GM23338 (cell line): ENCODE measurements at regions not wholly inside any gene's neighbourhood (a gene's known extent, or its start where the extent isn't known, plus 50 kb on each side); places are given as distances from the start of the nearest gene placed in this dataset.

Source experiments
- ATAC-seq: fragments of 200-7000 bp; cut with Tn5 transposase; 3 replicates; pipeline ENCODE4 v1.9.1; 2020
- DNase-seq: peaks from one replicate; pipeline ENCODE4 v3.0.0-alpha.2; 2015; ENCODE audit warnings: low spot score
- H2AFZ ChIP-seq: fragments of 200-600 bp; sonication (generic); 2 replicates; pipeline ENCODE4 v1.8.0; 2016; ENCODE audit warnings: antibody characterized with exemption, mild to moderate bottlenecking, moderate library complexity
- H3F3A ChIP-seq: fragments of 200-600 bp; sonication (generic); replicated peaks from 2 replicates; pipeline ENCODE4 v1.8.0; 2017; ENCODE audit warnings: antibody characterized with exemption, mixed run types, low read depth
- H3K27ac ChIP-seq: fragments of 200-600 bp; sonication (generic); 2 replicates; pipeline ENCODE4 v1.6.1; 2016; ENCODE audit warnings: low read depth
- H3K27me3 ChIP-seq: fragments of 200-600 bp; sonication (generic); 2 replicates; pipeline ENCODE4 v1.8.0; 2016; ENCODE audit warnings: mild to moderate bottlenecking, mixed run types, moderate library complexity; ENCODE audit not compliant: insufficient read depth
- H3K36me3 ChIP-seq: fragments of 200-600 bp; sonication (generic); 2 replicates; pipeline ENCODE4 v1.8.0; 2016; ENCODE audit warnings: mild to moderate bottlenecking; ENCODE audit not compliant: insufficient read depth
- H3K4me1 ChIP-seq: fragments of 200-600 bp; sonication (generic); 2 replicates; pipeline ENCODE4 v1.8.0; 2016; ENCODE audit warnings: mild to moderate bottlenecking, moderate library complexity; ENCODE audit not compliant: insufficient read depth
- H3K4me2 ChIP-seq: fragments of 200-600 bp; sonication (generic); 2 replicates; pipeline ENCODE4 v1.7.1; 2017; ENCODE audit warnings: mixed run types
- H3K4me3 ChIP-seq: fragments of 200-600 bp; sonication (generic); 2 replicates; pipeline ENCODE4 v1.6.1; 2016; ENCODE audit warnings: mixed run types
- H3K79me2 ChIP-seq: fragments of 200-600 bp; sonication (generic); replicated peaks from 2 replicates; pipeline ENCODE4 v1.8.0; 2017; ENCODE audit warnings: mild to moderate bottlenecking; ENCODE audit not compliant: insufficient read depth
- H3K9me2 ChIP-seq: fragments of 200-600 bp; sonication (generic); 2 replicates; pipeline ENCODE4 v1.8.0; 2017; ENCODE audit not compliant: insufficient read depth
- H4K20me1 ChIP-seq: fragments of 200-600 bp; sonication (generic); replicated peaks from 2 replicates; pipeline ENCODE4 v1.8.0; 2017; ENCODE audit warnings: mild to moderate bottlenecking; ENCODE audit not compliant: insufficient read depth
- H3K27ac Mint-ChIP-seq: 2 replicates; pipeline ENCODE4 v1.8.0; 2020; ENCODE audit warnings: inconsistent platforms, mild to moderate bottlenecking, moderate library complexity, mixed read lengths
- H3K27me3 Mint-ChIP-seq: 3 replicates; pipeline ENCODE4 v1.8.0; 2022; ENCODE audit warnings: low read depth, mild to moderate bottlenecking, moderate library complexity, mixed read lengths, inconsistent platforms; ENCODE audit not compliant: insufficient read depth, poor library complexity
- H3K36me3 Mint-ChIP-seq: 3 replicates; pipeline ENCODE4 v1.8.0; 2021; ENCODE audit warnings: low read depth, mild to moderate bottlenecking, inconsistent platforms, moderate library complexity, mixed read lengths
- H3K4me1 Mint-ChIP-seq: 3 replicates; pipeline ENCODE4 v1.8.0; 2020; ENCODE audit warnings: mild to moderate bottlenecking, inconsistent platforms, mixed read lengths
- H3K4me3 Mint-ChIP-seq: 3 replicates; pipeline ENCODE4 v1.8.0; 2021; ENCODE audit warnings: moderate library complexity, mild to moderate bottlenecking, inconsistent platforms, mixed read lengths
- H3K9me3 Mint-ChIP-seq: 3 replicates; pipeline ENCODE4 v1.8.0; 2020; ENCODE audit warnings: moderate library complexity, mild to moderate bottlenecking, inconsistent platforms, mixed read lengths
- CTCF ChIP-seq, 2 experiments: fragments of 200-600 bp in 1 of 2; sonication (generic) in 1 of 2; conservative IDR thresholded peaks; 2 replicates each; pipeline versions ENCODE4 v1.5.1 to v1.6.1; 2016 to 2017; ENCODE audit warnings: antibody characterized with exemption in 2 of 2, low read depth in 2 of 2, mild to moderate bottlenecking in 2 of 2, moderate library complexity in 1 of 2
- JUNB ChIP-seq: IDR thresholded peaks from one replicate; pipeline ENCODE4 v1.6.1; 2016; ENCODE audit warnings: antibody characterized with exemption; ENCODE audit not compliant: unreplicated experiment
- NANOG ChIP-seq: IDR thresholded peaks from 2 replicates; pipeline ENCODE4 v1.6.1; 2016; ENCODE audit warnings: antibody characterized with exemption, borderline replicate concordance
- STAT1 ChIP-seq: IDR thresholded peaks from one replicate; pipeline ENCODE4 v1.6.1; 2016; ENCODE audit warnings: antibody characterized with exemption; ENCODE audit not compliant: unreplicated experiment
- ZNF331 ChIP-seq: fragments of 250-450 bp; sonication (Bioruptor Pico); IDR thresholded peaks from 2 replicates; pipeline ENCODE4 v1.5.0; 2020; ENCODE audit warnings: low read depth, mild to moderate bottlenecking, moderate library complexity
- TF ChIP-seq, protein P1 (sequence below): fragments of 250-450 bp; sonication (Bioruptor Pico); IDR thresholded peaks from 2 replicates; pipeline ENCODE4 v1.5.0; 2020; ENCODE audit warnings: mild to moderate bottlenecking, moderate library complexity

DNA sequence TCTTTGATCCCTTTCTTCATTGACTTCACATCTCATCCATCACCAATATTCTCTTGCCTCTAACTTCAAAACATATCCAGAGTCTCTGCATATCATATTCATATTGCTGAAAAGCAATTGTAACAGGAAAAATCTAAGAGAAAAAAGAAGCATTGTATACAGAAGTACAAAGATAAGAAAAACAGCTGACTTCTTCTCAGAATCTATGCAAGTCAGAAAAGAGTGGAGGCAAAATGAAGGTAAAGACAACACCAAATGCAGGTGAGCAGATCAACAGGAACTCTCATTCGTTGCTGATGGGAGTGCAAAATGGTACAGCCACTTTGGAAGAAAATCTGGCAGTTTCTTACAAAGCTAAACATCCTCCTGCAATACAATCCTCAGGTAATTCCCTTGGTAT lies 155.6 kb downstream of the PHF2 start (continued):
- TF ChIP-seq STAT1 (no peak), NANOG (no peak), ZNF331 (CRISPR knock-in tag) (no peak)

- H3K9me2 ChIP-seq: no peaks in the 10 kb centered on the region; the same call in 1 of the 2 replicates
- H3K27me3 Mint-ChIP-seq: peaks cover 4% of the 10 kb centered on the region
- H3K27ac Mint-ChIP-seq: no peak overlapping the region
- H4K20me1 ChIP-seq: no peaks in the 10 kb centered on the region
- H3K4me1 ChIP-seq: no peaks in the 10 kb centered on the region
- peaks cover 61% of the 10 kb centered on the region for H3K9me3 Mint-ChIP-seq
- TF ChIP-seq, protein P1, sequence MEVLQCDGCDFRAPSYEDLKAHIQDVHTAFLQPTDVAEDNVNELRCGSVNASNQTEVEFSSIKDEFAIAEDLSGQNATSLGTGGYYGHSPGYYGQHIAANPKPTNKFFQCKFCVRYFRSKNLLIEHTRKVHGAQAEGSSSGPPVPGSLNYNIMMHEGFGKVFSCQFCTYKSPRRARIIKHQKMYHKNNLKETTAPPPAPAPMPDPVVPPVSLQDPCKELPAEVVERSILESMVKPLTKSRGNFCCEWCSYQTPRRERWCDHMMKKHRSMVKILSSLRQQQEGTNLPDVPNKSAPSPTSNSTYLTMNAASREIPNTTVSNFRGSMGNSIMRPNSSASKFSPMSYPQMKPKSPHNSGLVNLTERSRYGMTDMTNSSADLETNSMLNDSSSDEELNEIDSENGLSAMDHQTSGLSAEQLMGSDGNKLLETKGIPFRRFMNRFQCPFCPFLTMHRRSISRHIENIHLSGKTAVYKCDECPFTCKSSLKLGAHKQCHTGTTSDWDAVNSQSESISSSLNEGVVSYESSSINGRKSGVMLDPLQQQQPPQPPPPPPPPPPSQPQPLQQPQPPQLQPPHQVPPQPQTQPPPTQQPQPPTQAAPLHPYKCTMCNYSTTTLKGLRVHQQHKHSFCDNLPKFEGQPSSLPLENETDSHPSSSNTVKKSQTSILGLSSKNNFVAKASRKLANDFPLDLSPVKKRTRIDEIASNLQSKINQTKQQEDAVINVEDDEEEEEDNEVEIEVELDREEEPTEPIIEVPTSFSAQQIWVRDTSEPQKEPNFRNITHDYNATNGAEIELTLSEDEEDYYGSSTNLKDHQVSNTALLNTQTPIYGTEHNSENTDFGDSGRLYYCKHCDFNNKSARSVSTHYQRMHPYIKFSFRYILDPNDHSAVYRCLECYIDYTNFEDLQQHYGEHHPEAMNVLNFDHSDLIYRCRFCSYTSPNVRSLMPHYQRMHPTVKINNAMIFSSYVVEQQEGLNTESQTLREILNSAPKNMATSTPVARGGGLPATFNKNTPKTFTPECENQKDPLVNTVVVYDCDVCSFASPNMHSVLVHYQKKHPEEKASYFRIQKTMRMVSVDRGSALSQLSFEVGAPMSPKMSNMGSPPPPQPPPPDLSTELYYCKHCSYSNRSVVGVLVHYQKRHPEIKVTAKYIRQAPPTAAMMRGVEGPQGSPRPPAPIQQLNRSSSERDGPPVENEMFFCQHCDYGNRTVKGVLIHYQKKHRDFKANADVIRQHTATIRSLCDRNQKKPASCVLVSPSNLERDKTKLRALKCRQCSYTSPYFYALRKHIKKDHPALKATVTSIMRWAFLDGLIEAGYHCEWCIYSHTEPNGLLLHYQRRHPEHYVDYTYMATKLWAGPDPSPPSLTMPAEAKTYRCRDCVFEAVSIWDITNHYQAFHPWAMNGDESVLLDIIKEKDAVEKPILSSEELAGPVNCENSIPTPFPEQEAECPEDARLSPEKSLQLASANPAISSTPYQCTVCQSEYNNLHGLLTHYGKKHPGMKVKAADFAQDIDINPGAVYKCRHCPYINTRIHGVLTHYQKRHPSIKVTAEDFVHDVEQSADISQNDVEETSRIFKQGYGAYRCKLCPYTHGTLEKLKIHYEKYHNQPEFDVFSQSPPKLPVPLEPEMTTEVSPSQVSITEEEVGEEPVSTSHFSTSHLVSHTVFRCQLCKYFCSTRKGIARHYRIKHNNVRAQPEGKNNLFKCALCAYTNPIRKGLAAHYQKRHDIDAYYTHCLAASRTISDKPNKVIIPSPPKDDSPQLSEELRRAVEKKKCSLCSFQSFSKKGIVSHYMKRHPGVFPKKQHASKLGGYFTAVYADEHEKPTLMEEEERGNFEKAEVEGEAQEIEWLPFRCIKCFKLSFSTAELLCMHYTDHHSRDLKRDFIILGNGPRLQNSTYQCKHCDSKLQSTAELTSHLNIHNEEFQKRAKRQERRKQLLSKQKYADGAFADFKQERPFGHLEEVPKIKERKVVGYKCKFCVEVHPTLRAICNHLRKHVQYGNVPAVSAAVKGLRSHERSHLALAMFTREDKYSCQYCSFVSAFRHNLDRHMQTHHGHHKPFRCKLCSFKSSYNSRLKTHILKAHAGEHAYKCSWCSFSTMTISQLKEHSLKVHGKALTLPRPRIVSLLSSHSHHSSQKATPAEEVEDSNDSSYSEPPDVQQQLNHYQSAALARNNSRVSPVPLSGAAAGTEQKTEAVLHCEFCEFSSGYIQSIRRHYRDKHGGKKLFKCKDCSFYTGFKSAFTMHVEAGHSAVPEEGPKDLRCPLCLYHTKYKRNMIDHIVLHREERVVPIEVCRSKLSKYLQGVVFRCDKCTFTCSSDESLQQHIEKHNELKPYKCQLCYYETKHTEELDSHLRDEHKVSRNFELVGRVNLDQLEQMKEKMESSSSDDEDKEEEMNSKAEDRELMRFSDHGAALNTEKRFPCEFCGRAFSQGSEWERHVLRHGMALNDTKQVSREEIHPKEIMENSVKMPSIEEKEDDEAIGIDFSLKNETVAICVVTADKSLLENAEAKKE (CRISPR knock-in tag): no peak
- no peak for TF ChIP-seq JUNB
- no peak for TF ChIP-seq CTCF (conservative IDR thresholded peaks at IDR 0.05; ENCODE audit: low read depth in 2 of 2)
- no peak overlapping the region for H3K27ac ChIP-seq
- H3K27me3 ChIP-seq: no peaks in the 10 kb centered on the region
- no peaks in the 10 kb centered on the region for H3F3A ChIP-seq
- no peak overlapping the region for H3K4me3 ChIP-seq
- H2AFZ ChIP-seq: no peak overlapping the region
- no peak for DNase-seq
- no peak for ATAC-seq
- no peaks in the 10 kb centered on the region for H3K36me3 ChIP-seq
- no peak overlapping the region for H3K4me2 ChIP-seq
- H3K4me3 Mint-ChIP-seq: no peak overlapping the region
- no peaks in the 10 kb centered on the region for H3K79me2 ChIP-seq
- H3K36me3 Mint-ChIP-seq: peaks cover 4% of the 10 kb centered on the region; the same call in 2 of the 3 replicates
- no peaks in the 10 kb centered on the region for H3K4me1 Mint-ChIP-seq
Observed at GRCh38 chr9:93730648-93731047, 154.3 kb downstream of the PHF2 start.
